ENCODE measurements at regions not wholly inside any gene's neighbourhood (a gene's known extent, or its start where the extent isn't known, plus 50 kb on each side); places are given as distances from the start of the nearest gene placed in this dataset.
A peak's percentile ranks its signal among the peaks of the same experiment; 100 is the strongest.

- TF ChIP-seq RXRA (IDR thresholded peaks at IDR 0.05), result peak; percentile 56 to 66
- TF ChIP-seq, protein P1, sequence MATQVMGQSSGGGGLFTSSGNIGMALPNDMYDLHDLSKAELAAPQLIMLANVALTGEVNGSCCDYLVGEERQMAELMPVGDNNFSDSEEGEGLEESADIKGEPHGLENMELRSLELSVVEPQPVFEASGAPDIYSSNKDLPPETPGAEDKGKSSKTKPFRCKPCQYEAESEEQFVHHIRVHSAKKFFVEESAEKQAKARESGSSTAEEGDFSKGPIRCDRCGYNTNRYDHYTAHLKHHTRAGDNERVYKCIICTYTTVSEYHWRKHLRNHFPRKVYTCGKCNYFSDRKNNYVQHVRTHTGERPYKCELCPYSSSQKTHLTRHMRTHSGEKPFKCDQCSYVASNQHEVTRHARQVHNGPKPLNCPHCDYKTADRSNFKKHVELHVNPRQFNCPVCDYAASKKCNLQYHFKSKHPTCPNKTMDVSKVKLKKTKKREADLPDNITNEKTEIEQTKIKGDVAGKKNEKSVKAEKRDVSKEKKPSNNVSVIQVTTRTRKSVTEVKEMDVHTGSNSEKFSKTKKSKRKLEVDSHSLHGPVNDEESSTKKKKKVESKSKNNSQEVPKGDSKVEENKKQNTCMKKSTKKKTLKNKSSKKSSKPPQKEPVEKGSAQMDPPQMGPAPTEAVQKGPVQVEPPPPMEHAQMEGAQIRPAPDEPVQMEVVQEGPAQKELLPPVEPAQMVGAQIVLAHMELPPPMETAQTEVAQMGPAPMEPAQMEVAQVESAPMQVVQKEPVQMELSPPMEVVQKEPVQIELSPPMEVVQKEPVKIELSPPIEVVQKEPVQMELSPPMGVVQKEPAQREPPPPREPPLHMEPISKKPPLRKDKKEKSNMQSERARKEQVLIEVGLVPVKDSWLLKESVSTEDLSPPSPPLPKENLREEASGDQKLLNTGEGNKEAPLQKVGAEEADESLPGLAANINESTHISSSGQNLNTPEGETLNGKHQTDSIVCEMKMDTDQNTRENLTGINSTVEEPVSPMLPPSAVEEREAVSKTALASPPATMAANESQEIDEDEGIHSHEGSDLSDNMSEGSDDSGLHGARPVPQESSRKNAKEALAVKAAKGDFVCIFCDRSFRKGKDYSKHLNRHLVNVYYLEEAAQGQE (IDR thresholded peaks at IDR 0.05), result no peak
- TF ChIP-seq, protein P2, sequence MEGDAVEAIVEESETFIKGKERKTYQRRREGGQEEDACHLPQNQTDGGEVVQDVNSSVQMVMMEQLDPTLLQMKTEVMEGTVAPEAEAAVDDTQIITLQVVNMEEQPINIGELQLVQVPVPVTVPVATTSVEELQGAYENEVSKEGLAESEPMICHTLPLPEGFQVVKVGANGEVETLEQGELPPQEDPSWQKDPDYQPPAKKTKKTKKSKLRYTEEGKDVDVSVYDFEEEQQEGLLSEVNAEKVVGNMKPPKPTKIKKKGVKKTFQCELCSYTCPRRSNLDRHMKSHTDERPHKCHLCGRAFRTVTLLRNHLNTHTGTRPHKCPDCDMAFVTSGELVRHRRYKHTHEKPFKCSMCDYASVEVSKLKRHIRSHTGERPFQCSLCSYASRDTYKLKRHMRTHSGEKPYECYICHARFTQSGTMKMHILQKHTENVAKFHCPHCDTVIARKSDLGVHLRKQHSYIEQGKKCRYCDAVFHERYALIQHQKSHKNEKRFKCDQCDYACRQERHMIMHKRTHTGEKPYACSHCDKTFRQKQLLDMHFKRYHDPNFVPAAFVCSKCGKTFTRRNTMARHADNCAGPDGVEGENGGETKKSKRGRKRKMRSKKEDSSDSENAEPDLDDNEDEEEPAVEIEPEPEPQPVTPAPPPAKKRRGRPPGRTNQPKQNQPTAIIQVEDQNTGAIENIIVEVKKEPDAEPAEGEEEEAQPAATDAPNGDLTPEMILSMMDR (IDR thresholded peaks at IDR 0.05; ENCODE audit: low read depth, low read length, missing input control), result peak; percentile 97
- peak; percentile 92 for TF ChIP-seq YY1 (IDR thresholded peaks at IDR 0.05)
Measured at GRCh38 chr12:34218193-34219045, 196.1 kb downstream of the ALG10 start.
